GM21825 (cell line): ENCODE measurements at regions not wholly inside any gene's neighbourhood (a gene's known extent, or its start where the extent isn't known, plus 50 kb on each side); places are given as distances from the start of the nearest gene placed in this dataset.
"Not testable (repeated sequence)": the region's sequence is repeated elsewhere in the genome, so short reads cannot be mapped to it uniquely, and the experiment has no call there.

Experiments used
- ATAC-seq: cut with Tn5 transposase; IDR thresholded peaks from one replicate; pipeline ENCODE4 v1.9.1; 2021; ENCODE audit warnings: mild to moderate bottlenecking, moderate library complexity; ENCODE audit not compliant: unreplicated experiment

GRCh38 chr5:91315701-91316100 lies 67.4 kb downstream of the ARRDC3 start:
- ATAC-seq: no peak

GRCh38 chr5:91313757-91314673 lies 69.1 kb downstream of the ARRDC3 start:
- ATAC-seq: peak; percentile 73

- ATAC-seq: no peak
These were observed 70.4 kb downstream of the ARRDC3 start for GRCh38 chr5:91312698-91313097.

GRCh38 chr5:91311697-91312501 lies 71.2 kb downstream of the ARRDC3 start:
- ATAC-seq: peak; percentile 90

GRCh38 chr5:91311168-91311696 lies 71.9 kb downstream of the ARRDC3 start:
- ATAC-seq: no peak

GRCh38 chr5:91308157-91308556 lies 75.0 kb downstream of the ARRDC3 start:
- not testable (repeated sequence) for ATAC-seq

GRCh38 chr5:91307048-91307447 lies 76.1 kb downstream of the ARRDC3 start:
- no peak for ATAC-seq

GRCh38 chr5:91306497-91306896 lies 76.6 kb downstream of the ARRDC3 start:
- ATAC-seq: no peak

GRCh38 chr5:91305640-91306039 lies 77.5 kb downstream of the ARRDC3 start:
- ATAC-seq: no peak

GRCh38 chr5:91304015-91304414 lies 79.1 kb downstream of the ARRDC3 start:
- ATAC-seq: not testable (repeated sequence)

- ATAC-seq: no peak
These were observed 80.2 kb downstream of the ARRDC3 start for GRCh38 chr5:91302958-91303357.

- ATAC-seq: no peak
These were observed 80.8 kb downstream of the ARRDC3 start for GRCh38 chr5:91302305-91302704.

GRCh38 chr5:91301106-91301846 lies 81.8 kb downstream of the ARRDC3 start:
- ATAC-seq: no peak

GRCh38 chr5:91297994-91298393 lies 85.1 kb downstream of the ARRDC3 start:
- ATAC-seq: no peak

- no peak for ATAC-seq
These were observed 86.4 kb downstream of the ARRDC3 start for GRCh38 chr5:91296674-91297143.

- ATAC-seq: not testable (repeated sequence)
These were observed 87.0 kb downstream of the ARRDC3 start for GRCh38 chr5:91296102-91296501.

- peak; percentile 99 for ATAC-seq
These were observed 90.0 kb downstream of the ARRDC3 start for GRCh38 chr5:91293131-91293530.

- ATAC-seq: no peak
These were observed 91.2 kb downstream of the ARRDC3 start for GRCh38 chr5:91291628-91292569.

GRCh38 chr5:91288118-91288916 lies 94.8 kb downstream of the ARRDC3 start:
- ATAC-seq: no peak
